Muscle of leg (tissue), 3 donors: ENCODE measurements at regions not wholly inside any gene's neighbourhood (a gene's known extent, or its start where the extent isn't known, plus 50 kb on each side); places are given as distances from the start of the nearest gene placed in this dataset.

Experiments used
- DNase-seq: peaks from one replicate; pipeline ENCODE4 v3.0.0; 2013
- H3K27ac ChIP-seq: one replicate; pipeline ENCODE4 v1.5.1; 2013; ENCODE audit warnings: mild to moderate bottlenecking, low read length, control low read depth
- H3K27me3 ChIP-seq: one replicate; pipeline ENCODE4 v1.6.1; 2013; ENCODE audit warnings: low read length; ENCODE audit not compliant: control insufficient read depth, insufficient read depth
- H3K36me3 ChIP-seq: one replicate; pipeline ENCODE4 v1.6.1; 2013; ENCODE audit warnings: low read length; ENCODE audit not compliant: control insufficient read depth, insufficient read depth
- H3K4me1 ChIP-seq: one replicate; pipeline ENCODE4 v1.6.1; 2013; ENCODE audit warnings: low read length; ENCODE audit not compliant: control insufficient read depth, insufficient read depth
- H3K4me3 ChIP-seq: one replicate; pipeline ENCODE4 v1.5.1; 2013; ENCODE audit warnings: low read length, control low read depth
- H3K9me3 ChIP-seq: replicated peaks from 2 replicates; pipeline ENCODE4 v1.6.1; 2013; ENCODE audit warnings: low read depth, low read length; ENCODE audit not compliant: control insufficient read depth
- WGBS: methylation state at CpG from one replicate; pipeline ENCODE4 v1.1.5; 2013; ENCODE audit warnings: missing lambda C conversion rate; ENCODE audit not compliant: insufficient coverage; 5-methylcytosine and 5-hydroxymethylcytosine counted together

DNA sequence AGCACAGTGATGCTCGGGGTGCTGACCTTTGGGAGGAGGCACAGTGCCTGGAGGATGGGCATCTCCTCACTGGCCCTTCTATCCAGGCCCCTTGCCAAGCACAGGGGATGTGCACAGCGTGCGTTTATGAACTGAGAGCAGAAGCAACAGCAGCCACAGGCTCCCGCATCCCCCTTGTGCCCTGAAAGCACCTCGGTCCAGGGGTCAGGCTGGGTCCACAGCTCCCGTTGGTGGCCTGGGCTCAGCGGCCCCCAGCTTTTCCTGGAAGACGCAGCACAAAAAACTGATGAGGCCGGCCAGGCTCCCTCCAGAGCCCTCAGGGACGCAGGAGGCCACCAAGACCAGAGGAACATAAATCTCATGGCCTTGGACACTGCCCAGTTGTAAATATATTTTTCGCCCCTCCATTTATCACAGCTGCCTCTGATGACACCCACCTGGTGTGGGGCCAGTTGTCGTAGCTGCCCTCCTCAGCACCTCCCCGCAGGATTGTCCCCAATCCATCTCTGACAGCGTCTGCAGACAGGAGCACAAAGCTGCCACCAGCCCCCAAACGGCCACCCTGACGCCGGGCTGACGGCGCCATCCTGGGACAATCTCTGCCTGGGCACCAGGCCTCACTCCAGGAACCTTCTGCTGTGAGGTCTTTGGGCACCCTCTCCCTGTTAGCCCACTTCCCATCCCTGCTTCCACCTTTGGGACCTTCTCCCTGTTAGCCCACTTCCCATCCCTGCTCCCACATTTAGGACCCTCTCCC is 203.1 kb downstream of the BRD1 start:
- peaks cover 25% of the 10 kb centered on the region for H3K4me1 ChIP-seq
- 60% methylated on average over 15 of the region's 19 CpGs for WGBS
- no peak overlapping the region for H3K27ac ChIP-seq
- no peak overlapping the region for H3K4me3 ChIP-seq
- H3K9me3 ChIP-seq = no peaks in the 10 kb centered on the region
- no peaks in the 10 kb centered on the region for H3K36me3 ChIP-seq
- peaks cover 8% of the 10 kb centered on the region for H3K27me3 ChIP-seq
- DNase-seq = no peak

DNA sequence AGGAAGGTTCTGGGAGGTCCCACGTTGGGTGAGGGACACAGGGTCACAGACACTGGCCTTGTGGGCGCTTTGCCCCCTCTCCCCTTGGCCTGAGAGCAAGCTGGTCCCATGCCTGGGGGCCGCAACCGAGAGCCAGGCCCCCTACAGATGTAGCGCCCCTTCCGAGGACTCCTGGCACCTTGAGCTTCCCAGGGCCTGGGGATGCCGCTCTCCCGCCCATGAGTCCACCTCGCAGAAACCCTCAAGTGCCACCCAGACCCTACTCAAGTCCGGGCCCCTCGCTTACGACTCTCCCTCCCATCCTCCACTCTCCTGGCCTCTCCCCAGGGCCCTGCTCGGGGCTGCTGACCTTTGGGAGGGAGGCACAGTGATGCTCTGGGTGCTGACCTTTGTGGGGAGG is 204.0 kb downstream of the BRD1 start:
- 94% methylated on average over 9 of the region's 13 CpGs for WGBS
- peaks cover 6% of the 10 kb centered on the region for H3K27me3 ChIP-seq
- no peak for DNase-seq
- H3K4me3 ChIP-seq = no peak overlapping the region
- H3K27ac ChIP-seq = no peak overlapping the region
- H3K9me3 ChIP-seq = no peaks in the 10 kb centered on the region
- H3K4me1 ChIP-seq = peaks cover 17% of the 10 kb centered on the region
- H3K36me3 ChIP-seq = no peaks in the 10 kb centered on the region

DNA sequence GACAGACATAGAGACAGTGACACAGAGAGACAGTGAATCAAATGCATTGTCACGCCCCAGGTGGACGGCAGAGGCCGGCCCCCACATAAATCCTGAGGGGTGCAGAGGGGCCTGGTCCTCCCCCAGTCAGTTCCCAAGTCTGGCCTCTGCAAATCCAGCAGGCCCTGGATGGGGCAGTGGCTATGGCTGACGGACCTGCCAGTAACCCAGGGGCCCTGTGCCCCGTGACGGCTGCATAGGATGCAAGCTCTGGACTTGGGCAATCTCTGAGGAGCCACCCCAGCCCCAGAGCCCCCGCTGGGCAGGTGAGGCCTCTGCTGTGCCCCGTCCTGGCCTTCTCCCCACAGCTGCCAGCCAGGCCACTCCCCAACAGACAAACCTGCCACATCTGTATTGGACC is 204.5 kb downstream of the BRD1 start:
- WGBS = 55% methylated on average over 8 of the region's 8 CpGs
- H3K36me3 ChIP-seq = no peaks in the 10 kb centered on the region
- H3K27me3 ChIP-seq = peaks cover 6% of the 10 kb centered on the region
- no peak for DNase-seq
- H3K9me3 ChIP-seq = no peaks in the 10 kb centered on the region
- H3K4me3 ChIP-seq = no peak overlapping the region
- peaks cover 11% of the 10 kb centered on the region for H3K4me1 ChIP-seq
- H3K27ac ChIP-seq = no peak overlapping the region

DNA sequence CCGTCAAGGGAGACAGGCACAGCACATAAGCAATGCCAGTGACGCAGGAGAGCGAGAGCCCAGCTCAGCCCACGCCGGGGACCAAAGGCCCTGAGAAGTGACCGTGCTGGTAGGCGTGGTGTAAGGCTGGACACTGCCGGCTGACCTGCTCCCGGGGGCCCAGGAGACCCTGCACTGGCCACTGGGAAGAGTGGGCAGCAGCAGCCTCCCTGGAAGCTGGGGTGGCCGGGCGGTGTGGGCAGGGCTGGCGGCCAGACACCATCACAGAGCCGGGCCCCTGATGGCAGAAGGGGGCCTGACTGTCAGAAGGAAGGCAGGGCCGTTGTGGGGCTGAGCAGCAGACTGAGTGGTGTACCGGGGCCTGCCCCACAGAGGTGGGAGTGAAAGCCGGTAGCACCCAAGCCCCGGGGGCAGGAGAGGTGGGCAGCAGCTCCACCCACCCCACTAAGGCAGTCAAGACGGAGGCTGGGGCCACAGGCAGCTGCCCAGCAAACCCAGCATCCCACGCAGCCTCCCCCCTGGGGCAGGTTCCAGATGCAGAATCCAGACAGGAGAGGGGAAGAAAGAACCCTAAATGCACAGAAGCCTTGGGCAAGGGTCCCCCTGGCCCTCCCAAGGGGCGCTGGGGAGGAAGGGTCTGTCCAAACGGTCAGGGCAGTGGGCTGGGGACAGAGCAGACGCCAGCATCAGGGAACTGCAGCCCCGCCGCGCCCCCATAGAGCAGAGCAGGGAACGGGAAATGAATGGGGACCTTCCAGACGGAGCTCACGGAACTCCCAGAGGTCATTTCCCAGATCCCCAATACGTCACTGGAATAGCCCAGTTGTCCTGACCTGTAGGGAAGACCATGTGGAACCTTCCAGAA is 205.2 kb downstream of the BRD1 start:
- Histone ChIP-seq H3K27me3 (peaks cover 5% of the 10 kb centered on the region), H3K9me3 (no peaks in the 10 kb centered on the region), H3K27ac (no peak overlapping the region), H3K36me3 (no peaks in the 10 kb centered on the region), H3K4me3 (no peak overlapping the region), H3K4me1 (peaks cover 4% of the 10 kb centered on the region)
- WGBS = 72% methylated on average over 22 of the region's 29 CpGs
- DNase-seq = no peak

DNA sequence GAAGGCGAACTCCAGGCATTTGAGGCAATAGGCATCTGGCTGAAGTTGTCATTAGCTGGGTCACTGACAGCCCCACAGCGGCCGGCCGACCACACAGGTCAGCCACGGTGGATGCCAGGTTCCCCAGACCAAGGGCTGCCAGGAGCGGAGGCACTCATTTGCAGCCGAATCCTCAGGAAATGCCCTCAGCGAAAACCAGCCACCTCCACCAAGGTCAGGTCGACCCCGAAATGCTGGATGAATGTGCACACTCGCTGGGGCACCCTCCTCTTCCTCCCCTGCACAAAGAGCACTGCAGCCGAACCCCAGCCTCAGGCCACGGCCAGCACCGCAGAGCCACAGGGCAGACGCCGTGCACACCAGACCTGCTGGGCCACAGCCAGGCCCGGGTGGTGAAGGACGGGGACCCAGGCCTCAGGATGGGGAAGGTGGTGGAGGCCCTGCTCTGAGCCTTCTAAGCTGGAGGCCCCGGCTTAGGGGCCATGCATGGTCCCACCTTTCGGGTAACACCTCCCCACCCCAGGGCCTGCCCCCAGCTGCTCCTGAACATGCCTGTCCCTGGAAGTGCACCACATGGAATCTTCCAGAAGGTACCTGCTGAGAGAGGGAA is 206.0 kb downstream of the BRD1 start:
- H3K27me3 ChIP-seq = peaks cover 3% of the 10 kb centered on the region
- no peak overlapping the region for H3K27ac ChIP-seq
- H3K36me3 ChIP-seq = no peaks in the 10 kb centered on the region
- WGBS = 82% methylated on average over 15 of the region's 20 CpGs
- no peak overlapping the region for H3K4me3 ChIP-seq
- DNase-seq = no peak
- H3K4me1 ChIP-seq = no peaks in the 10 kb centered on the region
- H3K9me3 ChIP-seq = no peaks in the 10 kb centered on the region

DNA sequence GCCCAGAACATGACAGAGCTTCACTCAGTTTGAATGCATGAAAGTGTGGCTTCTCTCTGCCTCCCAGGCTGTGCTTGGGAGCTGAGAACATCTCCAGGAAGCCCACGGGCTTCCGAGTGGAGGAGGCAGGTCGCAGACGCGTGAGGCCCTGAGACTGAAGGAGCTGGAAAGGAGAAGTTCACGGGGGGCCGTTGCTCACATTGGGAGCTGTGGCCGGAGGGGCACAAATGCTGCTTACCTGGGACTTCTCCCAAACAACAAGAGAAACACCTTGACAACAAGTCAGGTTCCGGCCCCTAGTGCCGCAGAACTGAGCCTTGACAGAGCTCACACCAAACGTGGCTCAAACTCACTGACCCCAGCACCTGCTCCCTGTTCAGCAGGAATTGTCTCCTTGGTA is 207.0 kb downstream of the BRD1 start:
- 72% methylated on average over 7 of the region's 11 CpGs for WGBS
- H3K27me3 ChIP-seq = peaks cover 3% of the 10 kb centered on the region

DNA sequence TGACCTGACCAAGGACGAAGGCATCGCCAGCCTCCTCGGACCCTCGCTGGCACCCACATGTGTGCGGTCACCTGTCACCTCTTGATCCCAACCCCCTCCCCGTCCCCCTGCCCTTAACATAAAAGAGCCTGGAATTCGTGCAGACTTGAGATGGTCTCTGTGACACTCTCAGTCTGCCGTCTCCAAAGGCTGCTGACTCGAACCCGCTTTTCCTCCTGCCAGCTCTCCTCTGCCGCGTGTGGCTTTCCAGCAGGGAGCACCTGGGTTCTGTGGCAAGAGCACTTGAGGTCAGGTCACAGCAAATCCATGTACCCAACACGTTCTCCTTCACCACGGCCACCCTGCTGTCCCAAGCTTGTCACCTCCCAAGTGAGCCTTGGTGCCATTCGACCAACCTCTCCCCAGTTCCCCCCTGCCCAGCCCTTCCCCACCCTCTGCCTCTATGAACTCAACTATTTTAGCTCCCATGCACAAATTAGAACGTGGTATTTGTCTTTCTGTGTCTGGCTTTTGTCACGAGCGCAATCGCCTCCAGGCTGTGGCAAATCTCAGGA is 207.6 kb downstream of the BRD1 start:
- no peak for DNase-seq
- H3K27ac ChIP-seq = no peak overlapping the region
- H3K9me3 ChIP-seq = no peaks in the 10 kb centered on the region
- H3K27me3 ChIP-seq = peaks cover 3% of the 10 kb centered on the region
- WGBS = 61% methylated on average over 19 of the region's 19 CpGs
- H3K4me3 ChIP-seq = no peak overlapping the region
- H3K36me3 ChIP-seq = no peaks in the 10 kb centered on the region
- no peaks in the 10 kb centered on the region for H3K4me1 ChIP-seq

More for the DNA sequence above, 207.0 kb downstream of the BRD1 start:
- H3K4me1 ChIP-seq = no peaks in the 10 kb centered on the region
- no peaks in the 10 kb centered on the region for H3K9me3 ChIP-seq
- H3K36me3 ChIP-seq = no peaks in the 10 kb centered on the region
- no peak overlapping the region for H3K4me3 ChIP-seq
- no peak overlapping the region for H3K27ac ChIP-seq
- no peak for DNase-seq

DNA sequence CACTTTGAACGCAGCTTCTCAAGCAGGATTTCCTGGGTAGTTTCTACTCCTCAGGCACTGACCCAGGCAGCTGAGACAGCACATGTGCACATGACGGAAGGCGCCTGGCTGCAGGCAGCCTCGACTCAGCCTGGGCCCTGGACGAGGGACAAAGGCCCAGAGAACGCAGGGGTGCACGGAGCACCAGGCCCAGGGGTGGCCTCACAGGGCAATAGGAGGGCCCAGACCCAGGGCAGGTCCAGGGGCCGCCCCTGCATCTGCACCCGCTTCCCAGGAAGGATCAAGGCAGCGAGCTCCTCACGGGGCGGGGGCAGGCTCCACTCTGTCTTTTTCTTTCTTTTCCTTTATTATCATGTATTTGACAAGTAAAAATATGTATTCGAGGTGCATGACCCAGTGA is 208.4 kb downstream of the BRD1 start:
- WGBS = 76% methylated on average over 7 of the region's 13 CpGs
- Histone ChIP-seq H3K4me1 (no peaks in the 10 kb centered on the region), H3K27me3 (peaks cover 3% of the 10 kb centered on the region), H3K27ac (no peak overlapping the region), H3K36me3 (no peaks in the 10 kb centered on the region), H3K4me3 (no peak overlapping the region), H3K9me3 (no peaks in the 10 kb centered on the region)
- no peak for DNase-seq

DNA sequence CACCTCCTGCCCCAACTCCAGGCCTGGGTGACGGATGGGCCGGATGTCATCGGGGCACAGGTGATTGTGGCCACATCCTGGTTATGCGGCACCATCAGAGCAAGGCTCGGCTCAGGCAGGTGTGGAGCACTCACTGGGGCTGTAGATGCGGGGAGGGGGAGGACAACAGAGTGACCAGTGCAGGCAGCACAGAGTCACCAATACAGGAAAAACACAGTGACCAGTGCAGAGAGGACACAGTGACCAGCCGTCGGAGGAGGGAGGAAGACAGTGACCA is 209.1 kb downstream of the BRD1 start:
- Histone ChIP-seq H3K27ac (no peak overlapping the region), H3K36me3 (no peaks in the 10 kb centered on the region), H3K4me3 (no peak overlapping the region), H3K9me3 (no peaks in the 10 kb centered on the region), H3K27me3 (peaks cover 3% of the 10 kb centered on the region), H3K4me1 (no peaks in the 10 kb centered on the region)
- no peak for DNase-seq
- 80% methylated on average over 5 of the region's 8 CpGs for WGBS
